Neural cell (in vitro differentiated cells): ENCODE measurements at regions not wholly inside any gene's neighbourhood (a gene's known extent, or its start where the extent isn't known, plus 50 kb on each side); places are given as distances from the start of the nearest gene placed in this dataset.
"Not testable (repeated sequence)": the region's sequence is repeated elsewhere in the genome, so short reads cannot be mapped to it uniquely, and the experiment has no call there.

Experiments
- H2AFZ ChIP-seq: fragments of 200-600, 300-800 bp; sonication (generic), shearing (Covaris generic); 2 replicates; pipeline ENCODE4 v1.6.0; 2014; ENCODE audit warnings: low read depth, mild to moderate bottlenecking, antibody characterized with exemption, low read length, moderate library complexity
- H3F3A ChIP-seq: fragments of 200-600 bp; shearing (Covaris generic); 2 replicates; pipeline ENCODE4 v1.6.1; 2016; ENCODE audit warnings: mild to moderate bottlenecking, moderate library complexity, mixed read lengths, antibody characterized with exemption, low read length; ENCODE audit not compliant: insufficient read depth, poor library complexity, severe bottlenecking
- H3K27ac ChIP-seq: fragments of 200-600, 300-800 bp; sonication (generic), shearing (Covaris generic); 2 replicates; pipeline ENCODE4 v1.5.1; 2014; ENCODE audit warnings: mild to moderate bottlenecking, low read length, moderate library complexity
- H3K27me3 ChIP-seq: fragments of 300-800, 200-600 bp; sonication (generic), shearing (Covaris generic); 2 replicates; pipeline ENCODE4 v1.6.0; 2014; ENCODE audit warnings: mild to moderate bottlenecking, low read depth, low read length, moderate library complexity; ENCODE audit not compliant: insufficient read depth
- H3K36me3 ChIP-seq: fragments of 300-800, 200-600 bp; sonication (generic), shearing (Covaris generic); 2 replicates; pipeline ENCODE4 v1.5.1; 2014; ENCODE audit warnings: mild to moderate bottlenecking, antibody characterized with exemption, low read length, moderate library complexity; ENCODE audit not compliant: insufficient read depth
- H3K4me2 ChIP-seq: fragments of 300-800, 200-600 bp; sonication (generic), shearing (Covaris generic); 2 replicates; pipeline ENCODE4 v1.6.0; 2014; ENCODE audit warnings: mild to moderate bottlenecking, low read length
- H3K4me3 ChIP-seq: fragments of 300-800, 200-600 bp; sonication (generic), shearing (Covaris generic); 2 replicates; pipeline ENCODE4 v1.5.1; 2014; ENCODE audit warnings: mild to moderate bottlenecking, low read length, moderate library complexity
- H3K79me2 ChIP-seq: fragments of 200-600 bp; shearing (Covaris generic); replicated peaks from 2 replicates; pipeline ENCODE4 v1.6.0; 2014; ENCODE audit warnings: mild to moderate bottlenecking, low read length, moderate library complexity; ENCODE audit not compliant: insufficient read depth
- H3K9ac ChIP-seq: fragments of 300-800, 200-600 bp; sonication (generic), shearing (Covaris generic); 2 replicates; pipeline ENCODE4 v1.6.1; 2016; ENCODE audit warnings: mild to moderate bottlenecking, low read length, mixed read lengths
- H3K9me2 ChIP-seq: fragments of 200-600 bp; shearing (Covaris generic); 2 replicates; pipeline ENCODE4 v1.6.1; 2016; ENCODE audit warnings: mild to moderate bottlenecking, low read length, mixed read lengths; ENCODE audit not compliant: insufficient read depth
- H3K9me3 ChIP-seq: fragments of 200-600, 300-800 bp; sonication (generic), shearing (Covaris generic); 2 replicates; pipeline ENCODE4 v1.6.1; 2016; ENCODE audit warnings: mild to moderate bottlenecking, mixed run types, low read length, moderate library complexity, mixed read lengths
- H4K20me1 ChIP-seq: fragments of 200-600 bp; shearing (Covaris generic); 2 replicates; pipeline ENCODE4 v1.6.1; 2016; ENCODE audit warnings: mild to moderate bottlenecking, mixed run types; ENCODE audit not compliant: insufficient read depth
- EP300 ChIP-seq: fragments of 450-650 bp; conservative IDR thresholded peaks from 2 replicates; pipeline ENCODE4 v1.6.1; 2014; ENCODE audit warnings: antibody characterized with exemption, mild to moderate bottlenecking, moderate library complexity; ENCODE audit not compliant: poor library complexity, severe bottlenecking
- EZH2 ChIP-seq: fragments of 200-600, 300-800 bp; shearing (Covaris generic), sonication (generic); IDR thresholded peaks from 2 replicates; pipeline ENCODE4 v1.6.1; 2014; ENCODE audit warnings: antibody characterized with exemption, low read length, borderline replicate concordance, mild to moderate bottlenecking; ENCODE audit not compliant: insufficient read depth, poor library complexity, severe bottlenecking
- MXI1 ChIP-seq: fragments of 450-650 bp; conservative IDR thresholded peaks from 2 replicates; pipeline ENCODE4 v1.6.1; 2014; ENCODE audit warnings: antibody characterized with exemption, mild to moderate bottlenecking; ENCODE audit not compliant: poor library complexity, severe bottlenecking
- POLR2AphosphoS5 ChIP-seq: IDR thresholded peaks from 2 replicates; pipeline ENCODE4 v1.6.1; 2012
- RAD21 ChIP-seq: fragments of 450-650 bp; conservative IDR thresholded peaks from 2 replicates; pipeline ENCODE4 v1.6.1; 2014; ENCODE audit warnings: antibody characterized with exemption, mild to moderate bottlenecking, moderate library complexity
- SMC3 ChIP-seq: fragments of 450-650 bp; conservative IDR thresholded peaks from 2 replicates; pipeline ENCODE4 v1.6.1; 2014; ENCODE audit warnings: antibody characterized with exemption, mild to moderate bottlenecking, moderate library complexity; ENCODE audit not compliant: poor library complexity
- TAF1 ChIP-seq: IDR thresholded peaks from 2 replicates; pipeline ENCODE4 v1.6.1; 2012; ENCODE audit warnings: low read depth
- TF ChIP-seq, protein P1 (sequence below): IDR thresholded peaks from 2 replicates; pipeline ENCODE4 v1.6.1; 2012; ENCODE audit warnings: borderline replicate concordance
- TF ChIP-seq, protein P2 (sequence below): fragments of 450-650 bp; IDR thresholded peaks from 2 replicates; pipeline ENCODE4 v1.5.1; 2014; ENCODE audit warnings: antibody characterized with exemption, mild to moderate bottlenecking, moderate library complexity; ENCODE audit not compliant: poor library complexity, severe bottlenecking

DNA sequence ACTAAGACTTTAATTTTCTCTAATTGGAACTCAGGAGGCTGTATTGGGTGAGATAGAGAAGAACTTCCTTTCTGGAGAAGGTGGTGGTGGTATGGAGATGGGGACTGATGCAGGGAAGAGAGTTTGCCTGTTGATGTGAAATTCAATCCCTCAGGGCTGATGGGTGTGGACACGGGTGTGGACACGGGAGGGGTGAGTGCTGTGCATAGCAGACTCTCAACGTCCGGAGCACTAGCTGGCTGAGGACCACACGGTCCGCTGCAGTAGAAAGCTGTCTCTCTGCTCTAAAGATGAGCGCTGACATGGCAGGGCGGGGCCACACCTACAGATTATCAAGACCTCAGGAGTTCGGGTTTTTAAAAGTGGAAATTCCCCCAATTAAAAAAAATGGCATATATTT lies 148.5 kb upstream of the PITRM1 start:
- TF ChIP-seq TAF1 (no peak), MXI1 (no peak), SMC3 (no peak), POLR2AphosphoS5 (no peak), EP300 (no peak), RAD21 (no peak), EZH2 (no peak)
- TF ChIP-seq, protein P1, sequence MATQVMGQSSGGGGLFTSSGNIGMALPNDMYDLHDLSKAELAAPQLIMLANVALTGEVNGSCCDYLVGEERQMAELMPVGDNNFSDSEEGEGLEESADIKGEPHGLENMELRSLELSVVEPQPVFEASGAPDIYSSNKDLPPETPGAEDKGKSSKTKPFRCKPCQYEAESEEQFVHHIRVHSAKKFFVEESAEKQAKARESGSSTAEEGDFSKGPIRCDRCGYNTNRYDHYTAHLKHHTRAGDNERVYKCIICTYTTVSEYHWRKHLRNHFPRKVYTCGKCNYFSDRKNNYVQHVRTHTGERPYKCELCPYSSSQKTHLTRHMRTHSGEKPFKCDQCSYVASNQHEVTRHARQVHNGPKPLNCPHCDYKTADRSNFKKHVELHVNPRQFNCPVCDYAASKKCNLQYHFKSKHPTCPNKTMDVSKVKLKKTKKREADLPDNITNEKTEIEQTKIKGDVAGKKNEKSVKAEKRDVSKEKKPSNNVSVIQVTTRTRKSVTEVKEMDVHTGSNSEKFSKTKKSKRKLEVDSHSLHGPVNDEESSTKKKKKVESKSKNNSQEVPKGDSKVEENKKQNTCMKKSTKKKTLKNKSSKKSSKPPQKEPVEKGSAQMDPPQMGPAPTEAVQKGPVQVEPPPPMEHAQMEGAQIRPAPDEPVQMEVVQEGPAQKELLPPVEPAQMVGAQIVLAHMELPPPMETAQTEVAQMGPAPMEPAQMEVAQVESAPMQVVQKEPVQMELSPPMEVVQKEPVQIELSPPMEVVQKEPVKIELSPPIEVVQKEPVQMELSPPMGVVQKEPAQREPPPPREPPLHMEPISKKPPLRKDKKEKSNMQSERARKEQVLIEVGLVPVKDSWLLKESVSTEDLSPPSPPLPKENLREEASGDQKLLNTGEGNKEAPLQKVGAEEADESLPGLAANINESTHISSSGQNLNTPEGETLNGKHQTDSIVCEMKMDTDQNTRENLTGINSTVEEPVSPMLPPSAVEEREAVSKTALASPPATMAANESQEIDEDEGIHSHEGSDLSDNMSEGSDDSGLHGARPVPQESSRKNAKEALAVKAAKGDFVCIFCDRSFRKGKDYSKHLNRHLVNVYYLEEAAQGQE = no peak
- TF ChIP-seq, protein P2, sequence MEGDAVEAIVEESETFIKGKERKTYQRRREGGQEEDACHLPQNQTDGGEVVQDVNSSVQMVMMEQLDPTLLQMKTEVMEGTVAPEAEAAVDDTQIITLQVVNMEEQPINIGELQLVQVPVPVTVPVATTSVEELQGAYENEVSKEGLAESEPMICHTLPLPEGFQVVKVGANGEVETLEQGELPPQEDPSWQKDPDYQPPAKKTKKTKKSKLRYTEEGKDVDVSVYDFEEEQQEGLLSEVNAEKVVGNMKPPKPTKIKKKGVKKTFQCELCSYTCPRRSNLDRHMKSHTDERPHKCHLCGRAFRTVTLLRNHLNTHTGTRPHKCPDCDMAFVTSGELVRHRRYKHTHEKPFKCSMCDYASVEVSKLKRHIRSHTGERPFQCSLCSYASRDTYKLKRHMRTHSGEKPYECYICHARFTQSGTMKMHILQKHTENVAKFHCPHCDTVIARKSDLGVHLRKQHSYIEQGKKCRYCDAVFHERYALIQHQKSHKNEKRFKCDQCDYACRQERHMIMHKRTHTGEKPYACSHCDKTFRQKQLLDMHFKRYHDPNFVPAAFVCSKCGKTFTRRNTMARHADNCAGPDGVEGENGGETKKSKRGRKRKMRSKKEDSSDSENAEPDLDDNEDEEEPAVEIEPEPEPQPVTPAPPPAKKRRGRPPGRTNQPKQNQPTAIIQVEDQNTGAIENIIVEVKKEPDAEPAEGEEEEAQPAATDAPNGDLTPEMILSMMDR = no peak
- H2AFZ ChIP-seq = no peak overlapping the region
- H3K9me3 ChIP-seq = no peaks in the 10 kb centered on the region
- no peak overlapping the region for H3K4me3 ChIP-seq
- no peaks in the 10 kb centered on the region for H3K9me2 ChIP-seq
- H4K20me1 ChIP-seq = no peaks in the 10 kb centered on the region
- no peaks in the 10 kb centered on the region for H3K27me3 ChIP-seq
- H3K4me2 ChIP-seq = no peak overlapping the region
- H3K9ac ChIP-seq = no peak overlapping the region
- no peaks in the 10 kb centered on the region for H3K36me3 ChIP-seq
- no peaks in the 10 kb centered on the region for H3F3A ChIP-seq
- H3K79me2 ChIP-seq = no peaks in the 10 kb centered on the region
- no peak overlapping the region for H3K27ac ChIP-seq

DNA sequence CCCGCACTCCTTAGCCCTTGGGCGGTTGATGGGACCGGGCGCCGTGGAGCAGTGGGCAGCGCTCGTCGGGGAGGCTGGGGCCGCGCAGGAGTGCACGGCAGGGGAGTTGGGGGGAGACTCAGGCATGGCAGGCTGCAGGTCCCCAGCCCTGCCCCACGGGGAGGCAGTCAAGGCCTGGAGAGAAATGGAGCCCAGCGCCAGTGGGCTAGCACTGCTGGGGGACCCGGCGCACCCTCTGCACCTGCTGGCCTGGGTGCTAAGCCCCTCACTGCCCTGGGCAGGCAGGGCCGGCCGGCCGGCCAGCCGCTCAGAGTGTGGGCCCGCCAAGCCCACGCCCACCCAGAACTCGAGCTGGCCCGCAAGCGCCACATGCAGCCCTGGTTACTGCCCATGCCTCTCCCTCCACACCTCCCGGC lies 147.2 kb upstream of the PITRM1 start:
- no peaks in the 10 kb centered on the region for H4K20me1 ChIP-seq
- H3K9ac ChIP-seq = no peak overlapping the region
- no peaks in the 10 kb centered on the region for H3K9me3 ChIP-seq
- no peak overlapping the region for H3K27ac ChIP-seq
- TF ChIP-seq POLR2AphosphoS5 = no peak
- TF ChIP-seq EP300 = no peak
- no peak for TF ChIP-seq TAF1
- TF ChIP-seq, protein P1 = no peak
- no peak for TF ChIP-seq SMC3
- TF ChIP-seq, protein P2 = no peak
- no peak for TF ChIP-seq EZH2
- no peaks in the 10 kb centered on the region for H3K79me2 ChIP-seq
- no peak overlapping the region for H2AFZ ChIP-seq
- no peaks in the 10 kb centered on the region for H3F3A ChIP-seq
- H3K27me3 ChIP-seq = no peaks in the 10 kb centered on the region
- no peak overlapping the region for H3K4me2 ChIP-seq
- no peak overlapping the region for H3K4me3 ChIP-seq
- H3K36me3 ChIP-seq = no peaks in the 10 kb centered on the region
- H3K9me2 ChIP-seq = no peaks in the 10 kb centered on the region

DNA sequence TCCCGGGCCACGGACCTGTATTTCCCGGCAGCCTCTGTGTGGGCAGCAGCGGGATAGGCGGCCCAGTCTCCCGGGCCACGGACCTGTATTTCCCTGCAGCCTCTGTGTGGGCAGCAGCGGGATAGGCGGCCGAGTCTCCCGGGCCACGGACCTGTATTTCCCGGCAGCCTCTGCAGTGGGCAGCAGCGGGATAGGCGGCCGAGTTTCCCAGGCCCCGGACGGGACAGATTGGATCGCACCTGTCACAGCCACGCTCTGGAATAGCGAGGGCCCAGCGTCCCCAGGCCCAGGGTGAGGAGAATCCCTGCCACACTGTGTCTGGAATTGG lies 145.9 kb upstream of the PITRM1 start:
- H2AFZ ChIP-seq, H3K9me2 ChIP-seq, H3K9ac ChIP-seq, H3K36me3 ChIP-seq, H3K27me3 ChIP-seq, H4K20me1 ChIP-seq, H3K9me3 ChIP-seq, H3K4me2 ChIP-seq, H3K27ac ChIP-seq, H3F3A ChIP-seq, H3K4me3 ChIP-seq, H3K79me2 ChIP-seq: not testable (repeated sequence)
